Smooth muscle cell (in vitro differentiated cells): ENCODE measurements at regions not wholly inside any gene's neighbourhood (a gene's known extent, or its start where the extent isn't known, plus 50 kb on each side); places are given as distances from the start of the nearest gene placed in this dataset.

ENCODE experiments used
- DNase-seq: peaks from one replicate; lab custom pipeline; 2025; ENCODE audit not compliant: unreplicated experiment; lab: John Stamatoyannopoulos, UW
- H2AFZ ChIP-seq: fragments of 200-600 bp; sonication (generic); 2 replicates; pipeline ENCODE4 v1.6.0; 2016; ENCODE audit warnings: antibody characterized with exemption, low read depth, mild to moderate bottlenecking
- H3F3A ChIP-seq: fragments of 200-600 bp; sonication (generic); 2 replicates; pipeline ENCODE4 v1.6.0; 2017; ENCODE audit warnings: antibody characterized with exemption, low read depth
- H3K27ac ChIP-seq: fragments of 200-600 bp; sonication (generic); 2 replicates; pipeline ENCODE4 v1.5.1; 2016; ENCODE audit warnings: low read depth, mild to moderate bottlenecking
- H3K27me3 ChIP-seq: fragments of 200-600 bp; sonication (generic); 2 replicates; pipeline ENCODE4 v1.6.1; 2016; ENCODE audit warnings: low read depth, mild to moderate bottlenecking
- H3K36me3 ChIP-seq: fragments of 200-600 bp; sonication (generic); 2 replicates; pipeline ENCODE4 v1.5.1; 2016; ENCODE audit warnings: low read depth
- H3K4me1 ChIP-seq: fragments of 200-600 bp; sonication (generic); 2 replicates; pipeline ENCODE4 v1.5.1; 2016; ENCODE audit warnings: low read depth
- H3K4me2 ChIP-seq: fragments of 200-600 bp; sonication (generic); 2 replicates; pipeline ENCODE4 v1.6.0; 2016; ENCODE audit warnings: mild to moderate bottlenecking
- H3K4me3 ChIP-seq: fragments of 200-600 bp; sonication (generic); 2 replicates; pipeline ENCODE4 v1.5.1; 2016; ENCODE audit warnings: mild to moderate bottlenecking
- H3K79me2 ChIP-seq: fragments of 200-600 bp; sonication (generic); 2 replicates; pipeline ENCODE4 v1.6.0; 2016; ENCODE audit warnings: low read depth, mild to moderate bottlenecking
- H3K9ac ChIP-seq: fragments of 200-600 bp; sonication (generic); 2 replicates; pipeline ENCODE4 v1.6.0; 2016; ENCODE audit warnings: low read depth
- H3K9me3 ChIP-seq: fragments of 200-600 bp; sonication (generic); replicated peaks from 2 replicates; pipeline ENCODE4 v1.5.1; 2016; ENCODE audit warnings: low read depth
- H4K20me1 ChIP-seq: fragments of 200-600 bp; sonication (generic); 2 replicates; pipeline ENCODE4 v1.6.0; 2016; ENCODE audit warnings: low read depth
- CTCF ChIP-seq: fragments of 200-600 bp; sonication (generic); IDR thresholded peaks from 2 replicates; pipeline ENCODE4 v1.5.1; 2017; ENCODE audit warnings: borderline replicate concordance, mild to moderate bottlenecking, antibody characterized with exemption; ENCODE audit not compliant: insufficient read depth, poor library complexity, severe bottlenecking
- WGBS: methylation state at CpG from one replicate; pipeline ENCODE4 v1.1.7; 2016; ENCODE audit warnings: low lambda C conversion rate; 5-methylcytosine and 5-hydroxymethylcytosine counted together

DNA sequence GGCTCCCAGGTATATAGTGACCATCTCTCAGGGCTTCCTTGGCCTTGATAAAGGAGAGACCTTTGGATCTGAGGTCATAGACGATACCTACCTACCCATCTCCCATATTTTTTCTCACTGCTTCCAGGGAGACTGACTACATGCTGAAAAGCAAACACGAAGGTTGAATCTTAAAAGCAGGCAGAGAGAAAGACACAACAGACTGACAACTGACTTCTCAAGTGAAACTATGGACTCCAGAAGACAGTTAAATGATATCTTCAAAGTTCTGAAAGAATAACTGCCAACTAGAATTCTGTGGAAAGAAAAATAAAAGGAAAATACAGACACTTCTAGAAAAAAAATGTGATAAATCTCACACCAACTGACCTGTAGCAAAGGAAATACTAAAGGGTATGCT, 76.5 kb upstream of the HAAO start:
- 93% methylated on average over 2 of the region's 2 CpGs for WGBS
- Histone ChIP-seq H3K27ac (no peak overlapping the region), H3K4me2 (no peak overlapping the region), H3K9ac (no peak overlapping the region), H3K27me3 (no peaks in the 10 kb centered on the region), H3K9me3 (peaks cover 8% of the 10 kb centered on the region), H3K4me3 (no peak overlapping the region), H3K36me3 (no peaks in the 10 kb centered on the region), H3K4me1 (no peaks in the 10 kb centered on the region), H2AFZ (no peak overlapping the region), H4K20me1 (no peaks in the 10 kb centered on the region), H3K79me2 (no peaks in the 10 kb centered on the region), H3F3A (no peaks in the 10 kb centered on the region)
- TF ChIP-seq CTCF: no peak
- no peak for DNase-seq

- Histone ChIP-seq H3K4me1 (no peaks in the 10 kb centered on the region), H3K4me2 (no peak overlapping the region), H3K36me3 (no peaks in the 10 kb centered on the region), H4K20me1 (no peaks in the 10 kb centered on the region), H3K27ac (no peak overlapping the region), H3K9me3 (peaks cover 8% of the 10 kb centered on the region), H2AFZ (no peak overlapping the region), H3K79me2 (no peaks in the 10 kb centered on the region), H3K4me3 (no peak overlapping the region), H3F3A (no peaks in the 10 kb centered on the region), H3K9ac (no peak overlapping the region), H3K27me3 (no peaks in the 10 kb centered on the region)
- WGBS: 95% methylated on average over 3 of the region's 3 CpGs
- TF ChIP-seq CTCF: no peak
- DNase-seq: no peak
These were observed 75.7 kb upstream of the HAAO start for GRCh38 chr2:42868096-42868495.

DNA sequence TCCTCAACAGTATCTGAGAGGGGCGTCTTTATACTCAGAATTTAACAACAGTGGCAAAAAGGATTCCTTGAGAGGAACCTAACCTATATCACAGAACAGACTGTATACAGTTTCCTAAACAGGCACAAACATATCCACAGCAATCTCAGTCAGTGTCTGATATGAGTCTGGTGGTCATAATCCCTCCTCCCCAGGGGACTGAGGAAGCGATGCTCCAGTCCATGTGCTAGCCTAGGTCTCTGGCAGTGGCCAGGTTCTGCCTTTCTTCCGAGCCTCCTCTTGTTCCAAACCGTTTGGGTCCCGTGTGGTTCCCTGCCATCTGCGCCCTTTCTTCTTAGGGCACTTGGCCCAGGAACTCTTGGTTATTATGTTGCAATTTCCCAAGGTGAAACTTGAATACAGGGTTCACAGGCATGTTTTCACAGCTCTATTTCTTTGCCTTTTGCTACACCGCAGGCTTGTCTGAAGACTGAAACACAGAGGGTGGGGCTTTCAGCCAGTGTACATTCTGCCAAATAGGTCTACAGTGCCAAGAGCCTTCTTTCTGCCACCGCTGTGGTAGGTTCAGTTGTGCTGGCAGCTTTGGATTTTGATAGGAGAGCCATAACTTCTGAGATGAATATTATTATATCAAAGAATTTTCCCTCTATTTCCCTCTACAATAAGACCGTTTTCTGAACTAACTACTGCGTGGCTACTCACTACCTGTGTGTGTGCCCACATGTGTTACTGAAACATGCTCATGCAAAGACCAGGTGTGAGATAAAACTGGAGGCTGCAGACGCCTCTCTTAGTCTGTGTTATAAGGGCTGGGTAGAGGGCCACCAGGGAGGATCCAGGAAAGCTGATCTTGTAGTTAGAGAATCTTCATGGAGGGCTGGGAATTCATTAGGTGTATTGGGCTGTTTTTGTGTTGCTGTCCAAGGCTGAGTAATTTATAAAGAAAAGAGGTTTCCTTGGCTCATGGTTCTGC, 75.0 kb upstream of the HAAO start:
- H3K36me3 ChIP-seq: no peaks in the 10 kb centered on the region
- H3K4me2 ChIP-seq: no peak overlapping the region
- no peaks in the 10 kb centered on the region for H3K4me1 ChIP-seq
- 88% methylated on average over 11 of the region's 11 CpGs for WGBS
- H3K27me3 ChIP-seq: no peaks in the 10 kb centered on the region
- no peak for TF ChIP-seq CTCF
- no peak for DNase-seq
- H3K79me2 ChIP-seq: no peaks in the 10 kb centered on the region
- no peak overlapping the region for H3K4me3 ChIP-seq
- no peaks in the 10 kb centered on the region for H3F3A ChIP-seq
- H3K27ac ChIP-seq: no peak overlapping the region
- H3K9ac ChIP-seq: no peak overlapping the region
- H4K20me1 ChIP-seq: no peaks in the 10 kb centered on the region
- peaks cover 8% of the 10 kb centered on the region for H3K9me3 ChIP-seq
- no peak overlapping the region for H2AFZ ChIP-seq
